ENCODE measurements at regions not wholly inside any gene's neighbourhood (a gene's known extent, or its start where the extent isn't known, plus 50 kb on each side); places are given as distances from the start of the nearest gene placed in this dataset.

DNA sequence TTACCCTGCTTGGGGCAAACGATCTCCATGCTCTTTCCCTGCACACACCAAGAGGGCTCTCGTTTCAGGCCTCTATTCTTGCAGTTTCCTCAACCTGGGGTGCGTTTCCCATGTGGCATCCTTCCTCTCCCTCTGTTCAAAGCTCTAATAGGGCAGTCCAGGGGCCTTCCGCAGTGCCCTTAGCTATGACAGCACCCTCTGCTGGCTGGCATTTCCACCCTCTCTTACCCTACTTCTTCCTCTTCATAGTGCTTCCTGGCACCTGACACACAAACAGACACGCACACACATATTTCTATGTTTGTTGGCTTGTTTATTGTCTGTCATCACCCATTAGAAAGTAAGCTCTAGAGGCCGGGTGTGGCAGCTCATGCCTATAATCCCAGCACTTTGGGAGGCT is 294.0 kb downstream of the CLIC5 start:
- TF ChIP-seq, protein P1, sequence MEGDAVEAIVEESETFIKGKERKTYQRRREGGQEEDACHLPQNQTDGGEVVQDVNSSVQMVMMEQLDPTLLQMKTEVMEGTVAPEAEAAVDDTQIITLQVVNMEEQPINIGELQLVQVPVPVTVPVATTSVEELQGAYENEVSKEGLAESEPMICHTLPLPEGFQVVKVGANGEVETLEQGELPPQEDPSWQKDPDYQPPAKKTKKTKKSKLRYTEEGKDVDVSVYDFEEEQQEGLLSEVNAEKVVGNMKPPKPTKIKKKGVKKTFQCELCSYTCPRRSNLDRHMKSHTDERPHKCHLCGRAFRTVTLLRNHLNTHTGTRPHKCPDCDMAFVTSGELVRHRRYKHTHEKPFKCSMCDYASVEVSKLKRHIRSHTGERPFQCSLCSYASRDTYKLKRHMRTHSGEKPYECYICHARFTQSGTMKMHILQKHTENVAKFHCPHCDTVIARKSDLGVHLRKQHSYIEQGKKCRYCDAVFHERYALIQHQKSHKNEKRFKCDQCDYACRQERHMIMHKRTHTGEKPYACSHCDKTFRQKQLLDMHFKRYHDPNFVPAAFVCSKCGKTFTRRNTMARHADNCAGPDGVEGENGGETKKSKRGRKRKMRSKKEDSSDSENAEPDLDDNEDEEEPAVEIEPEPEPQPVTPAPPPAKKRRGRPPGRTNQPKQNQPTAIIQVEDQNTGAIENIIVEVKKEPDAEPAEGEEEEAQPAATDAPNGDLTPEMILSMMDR (IDR thresholded peaks at IDR 0.05): peak; percentile 35
- no peak overlapping the region for H3K27ac Mint-ChIP-seq (ENCODE audit: unreplicated experiment)
- no peaks in the 10 kb centered on the region for H3K36me3 Mint-ChIP-seq (ENCODE audit: low read depth)
- no peaks in the 10 kb centered on the region for H3K27me3 Mint-ChIP-seq (ENCODE audit: low read depth)
- DNase-seq (ENCODE audit: low spot score): no peak
- H3K4me3 Mint-ChIP-seq (ENCODE audit: unreplicated experiment): no peak overlapping the region
- H3K4me1 Mint-ChIP-seq (ENCODE audit: low read depth): peaks cover 23% of the 10 kb centered on the region
- H3K9me3 Mint-ChIP-seq (ENCODE audit: low read depth): peaks cover 3% of the 10 kb centered on the region

DNA sequence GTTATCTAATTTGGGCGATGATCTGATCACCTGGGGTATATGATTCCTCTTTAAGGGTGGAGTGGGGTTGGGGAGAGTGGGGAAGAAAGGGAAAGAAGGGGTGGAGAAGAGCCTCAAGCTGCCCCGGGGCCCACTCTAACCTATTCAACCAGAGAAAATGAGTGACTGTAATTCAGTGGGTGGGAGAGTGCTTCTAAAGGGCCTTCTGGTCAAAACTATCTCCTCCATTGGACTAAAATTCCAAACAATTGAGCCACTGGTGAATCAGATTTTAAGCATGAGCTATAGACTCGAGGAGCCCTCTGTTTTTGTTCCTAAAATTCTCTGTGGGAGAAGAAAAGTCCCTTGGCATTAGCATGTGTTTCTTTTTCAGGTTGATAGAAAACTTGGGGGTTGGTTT is 296.8 kb downstream of the CLIC5 start:
- TF ChIP-seq, protein P1 (IDR thresholded peaks at IDR 0.05): no peak
- H3K4me3 Mint-ChIP-seq (ENCODE audit: unreplicated experiment): no peak overlapping the region
- peaks cover 3% of the 10 kb centered on the region for H3K9me3 Mint-ChIP-seq (ENCODE audit: low read depth)
- no peaks in the 10 kb centered on the region for H3K36me3 Mint-ChIP-seq (ENCODE audit: low read depth)
- H3K27me3 Mint-ChIP-seq (ENCODE audit: low read depth): no peaks in the 10 kb centered on the region
- H3K27ac Mint-ChIP-seq (ENCODE audit: unreplicated experiment): no peak overlapping the region
- H3K4me1 Mint-ChIP-seq (ENCODE audit: low read depth): peaks cover 29% of the 10 kb centered on the region
- DNase-seq (ENCODE audit: low spot score): no peak

DNA sequence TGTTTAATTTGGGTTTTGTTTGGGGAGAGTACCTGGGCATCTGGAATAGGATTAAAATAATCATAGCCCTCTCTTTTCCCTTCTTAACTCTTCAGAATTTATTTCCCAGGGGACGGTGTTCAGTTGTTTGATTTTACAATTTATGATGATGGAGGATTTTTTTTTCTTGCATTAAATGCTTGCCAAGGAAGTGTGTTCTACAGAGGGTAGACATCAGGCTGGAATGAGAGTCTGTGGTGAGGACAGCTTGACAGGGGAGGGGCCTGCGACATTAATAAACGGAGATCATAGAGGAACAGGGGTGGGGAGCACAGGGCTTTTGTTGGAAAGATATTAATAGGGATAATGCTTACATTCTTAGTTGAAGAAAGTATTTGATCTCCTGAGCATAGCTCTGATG is 297.5 kb downstream of the CLIC5 start:
- no peak overlapping the region for H3K4me3 Mint-ChIP-seq (ENCODE audit: unreplicated experiment)
- TF ChIP-seq, protein P1 (IDR thresholded peaks at IDR 0.05): no peak
- peaks cover 3% of the 10 kb centered on the region for H3K9me3 Mint-ChIP-seq (ENCODE audit: low read depth)
- H3K27me3 Mint-ChIP-seq (ENCODE audit: low read depth): no peaks in the 10 kb centered on the region
- no peak overlapping the region for H3K27ac Mint-ChIP-seq (ENCODE audit: unreplicated experiment)
- no peaks in the 10 kb centered on the region for H3K36me3 Mint-ChIP-seq (ENCODE audit: low read depth)
- peaks cover 29% of the 10 kb centered on the region for H3K4me1 Mint-ChIP-seq (ENCODE audit: low read depth)
- DNase-seq (ENCODE audit: low spot score): no peak

DNA sequence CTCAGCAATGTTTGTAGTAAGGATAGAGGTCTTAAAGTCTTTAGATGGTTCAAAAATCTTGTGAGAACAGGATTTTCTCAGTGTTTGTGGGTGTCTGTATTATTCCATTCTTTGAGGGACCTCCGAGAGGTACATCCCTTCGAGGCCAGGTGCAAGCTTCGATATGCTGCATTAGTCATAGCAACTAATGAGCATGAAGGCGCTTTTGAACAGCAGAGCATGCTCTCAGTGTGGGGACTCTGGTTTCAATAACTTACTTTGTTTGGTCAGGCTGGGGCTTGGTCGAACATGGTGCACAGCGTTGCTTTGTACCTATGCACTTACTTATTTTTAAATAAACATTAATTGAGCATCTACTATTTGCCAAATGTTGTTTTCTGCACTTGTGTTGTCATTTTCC is 297.9 kb downstream of the CLIC5 start:
- no peak overlapping the region for H3K27ac Mint-ChIP-seq (ENCODE audit: unreplicated experiment)
- TF ChIP-seq, protein P1 (IDR thresholded peaks at IDR 0.05): no peak
- H3K27me3 Mint-ChIP-seq (ENCODE audit: low read depth): no peaks in the 10 kb centered on the region
- no peaks in the 10 kb centered on the region for H3K36me3 Mint-ChIP-seq (ENCODE audit: low read depth)
- H3K4me1 Mint-ChIP-seq (ENCODE audit: low read depth): peaks cover 33% of the 10 kb centered on the region
- no peak for DNase-seq (ENCODE audit: low spot score)
- H3K4me3 Mint-ChIP-seq (ENCODE audit: unreplicated experiment): no peak overlapping the region
- peaks cover under 1% of the 10 kb centered on the region for H3K9me3 Mint-ChIP-seq (ENCODE audit: low read depth)

DNA sequence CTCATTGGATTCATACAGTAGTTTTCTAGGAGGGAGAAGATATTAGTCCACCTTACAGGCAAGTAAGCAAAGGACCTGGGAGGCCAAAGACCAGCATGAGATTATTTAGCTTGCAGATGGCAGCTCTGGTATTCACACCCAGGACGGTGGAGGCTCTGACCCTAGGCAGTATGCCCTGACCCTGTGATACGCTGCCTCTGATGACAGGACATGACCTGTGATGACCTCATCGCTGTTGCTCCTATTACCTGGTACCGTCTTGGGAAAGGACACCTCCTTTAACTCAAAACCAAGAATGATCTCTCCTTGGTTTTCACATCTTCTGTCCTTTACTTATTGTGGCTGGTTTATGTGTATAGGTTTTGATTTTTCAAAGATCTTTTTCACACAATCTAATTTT is 298.6 kb downstream of the CLIC5 start:
- Mint-ChIP-seq H3K9me3 (ENCODE audit: low read depth) (no peaks in the 10 kb centered on the region), H3K36me3 (ENCODE audit: low read depth) (no peaks in the 10 kb centered on the region), H3K4me3 (ENCODE audit: unreplicated experiment) (no peak overlapping the region), H3K27ac (ENCODE audit: unreplicated experiment) (no peak overlapping the region), H3K4me1 (ENCODE audit: low read depth) (peaks cover 34% of the 10 kb centered on the region), H3K27me3 (ENCODE audit: low read depth) (no peaks in the 10 kb centered on the region)
- TF ChIP-seq, protein P1 (IDR thresholded peaks at IDR 0.05): no peak
- no peak for DNase-seq (ENCODE audit: low spot score)
